ENCODE measurements at regions not wholly inside any gene's neighbourhood (a gene's known extent, or its start where the extent isn't known, plus 50 kb on each side); places are given as distances from the start of the nearest gene placed in this dataset.

- ATAC-seq (replicated peaks) (no peak), DNase-seq (no peak)
- Mint-ChIP-seq H3K27me3 (no peaks in the 10 kb centered on the region), H3K4me3 (no peak overlapping the region), H3K36me3 (peaks cover 0 to 4% of the 10 kb centered on the region in 2 donors), H3K27ac (no peak overlapping the region), H3K4me1 (peaks cover 6 to 8% of the 10 kb centered on the region in 2 donors), H3K9me3 (peaks cover 6 to 7% of the 10 kb centered on the region in 2 donors)
These were observed 199.7 kb upstream of the STARD13 start for GRCh38 chr13:33485247-33485646.

GRCh38 chr13:33487575-33488243 is 202.2 kb upstream of the STARD13 start:
- no peaks in the 10 kb centered on the region for H3K27me3 Mint-ChIP-seq
- peak; percentile 42 to 48 for ATAC-seq (replicated peaks)
- peaks cover 0 to 4% of the 10 kb centered on the region in 2 donors for H3K36me3 Mint-ChIP-seq
- peaks cover 6 to 7% of the 10 kb centered on the region in 2 donors for H3K9me3 Mint-ChIP-seq
- peaks cover 8% of the 10 kb centered on the region in 2 donors for H3K4me1 Mint-ChIP-seq
- H3K27ac Mint-ChIP-seq = no peak overlapping the region
- H3K4me3 Mint-ChIP-seq = no peak overlapping the region
- DNase-seq = no peak

GRCh38 chr13:33489563-33489962 is 204.0 kb upstream of the STARD13 start:
- H3K4me3 Mint-ChIP-seq = no peak overlapping the region
- H3K27ac Mint-ChIP-seq = no peak overlapping the region
- ATAC-seq (replicated peaks) = no peak
- H3K4me1 Mint-ChIP-seq = peaks cover 8% of the 10 kb centered on the region in 2 donors
- no peaks in the 10 kb centered on the region for H3K27me3 Mint-ChIP-seq
- no peak for DNase-seq
- peaks cover 3% of the 10 kb centered on the region in 2 donors for H3K9me3 Mint-ChIP-seq
- peaks cover 0 to 3% of the 10 kb centered on the region in 2 donors for H3K36me3 Mint-ChIP-seq

GRCh38 chr13:33490461-33491327 is 205.1 kb upstream of the STARD13 start:
- no peaks in the 10 kb centered on the region for H3K27me3 Mint-ChIP-seq
- no peak for ATAC-seq (replicated peaks)
- no peak overlapping the region for H3K27ac Mint-ChIP-seq
- no peaks in the 10 kb centered on the region for H3K9me3 Mint-ChIP-seq
- DNase-seq = no peak
- no peak overlapping the region for H3K4me3 Mint-ChIP-seq
- no peaks in the 10 kb centered on the region for H3K36me3 Mint-ChIP-seq
- peaks cover 8 to 11% of the 10 kb centered on the region in 2 donors for H3K4me1 Mint-ChIP-seq

GRCh38 chr13:33493672-33494365 is 208.3 kb upstream of the STARD13 start:
- no peaks in the 10 kb centered on the region for H3K36me3 Mint-ChIP-seq
- H3K27ac Mint-ChIP-seq = no peak overlapping the region
- peaks cover 0 to 5% of the 10 kb centered on the region in 2 donors for H3K4me1 Mint-ChIP-seq
- no peak for ATAC-seq (replicated peaks)
- no peaks in the 10 kb centered on the region for H3K9me3 Mint-ChIP-seq
- no peak for DNase-seq
- H3K4me3 Mint-ChIP-seq = no peak overlapping the region
- H3K27me3 Mint-ChIP-seq = no peaks in the 10 kb centered on the region

GRCh38 chr13:33494596-33495204 is 209.1 kb upstream of the STARD13 start:
- no peak overlapping the region for H3K27ac Mint-ChIP-seq
- DNase-seq = no peak
- H3K4me3 Mint-ChIP-seq = no peak overlapping the region
- no peaks in the 10 kb centered on the region for H3K36me3 Mint-ChIP-seq
- H3K4me1 Mint-ChIP-seq = peaks cover 0 to 5% of the 10 kb centered on the region in 2 donors
- H3K27me3 Mint-ChIP-seq = no peaks in the 10 kb centered on the region
- no peaks in the 10 kb centered on the region for H3K9me3 Mint-ChIP-seq
- ATAC-seq (replicated peaks) = no peak

GRCh38 chr13:33496336-33496735 is 210.8 kb upstream of the STARD13 start:
- DNase-seq = no peak
- Mint-ChIP-seq H3K27me3 (no peaks in the 10 kb centered on the region), H3K36me3 (no peaks in the 10 kb centered on the region), H3K4me1 (peaks cover 0 to 5% of the 10 kb centered on the region in 2 donors), H3K27ac (no peak overlapping the region), H3K9me3 (peaks cover 0 to 1% of the 10 kb centered on the region in 2 donors), H3K4me3 (no peak overlapping the region)
- no peak for ATAC-seq (replicated peaks)

GRCh38 chr13:33497146-33497845 is 211.7 kb upstream of the STARD13 start:
- ATAC-seq (replicated peaks) (no peak), DNase-seq (no peak)
- H3K36me3 Mint-ChIP-seq = peaks cover 0 to 5% of the 10 kb centered on the region in 2 donors
- H3K9me3 Mint-ChIP-seq = peaks cover 3 to 4% of the 10 kb centered on the region in 2 donors
- no peak overlapping the region for H3K4me3 Mint-ChIP-seq
- H3K27me3 Mint-ChIP-seq = no peaks in the 10 kb centered on the region
- H3K27ac Mint-ChIP-seq = no peak overlapping the region
- H3K4me1 Mint-ChIP-seq = peaks cover 6 to 7% of the 10 kb centered on the region in 2 donors

GRCh38 chr13:33508060-33508459 is 222.5 kb upstream of the STARD13 start:
- no peaks in the 10 kb centered on the region for H3K4me1 Mint-ChIP-seq
- H3K4me3 Mint-ChIP-seq = no peak overlapping the region
- ATAC-seq (replicated peaks) = no peak
- no peak for DNase-seq
- no peaks in the 10 kb centered on the region for H3K27me3 Mint-ChIP-seq
- H3K36me3 Mint-ChIP-seq = no peaks in the 10 kb centered on the region
- H3K9me3 Mint-ChIP-seq = no peaks in the 10 kb centered on the region
- H3K27ac Mint-ChIP-seq = no peak overlapping the region

- ATAC-seq (replicated peaks) (no peak), DNase-seq (no peak)
- H3K27me3 Mint-ChIP-seq = peaks cover 0 to 4% of the 10 kb centered on the region in 2 donors
- H3K27ac Mint-ChIP-seq = no peak overlapping the region
- no peaks in the 10 kb centered on the region for H3K9me3 Mint-ChIP-seq
- H3K4me1 Mint-ChIP-seq = no peaks in the 10 kb centered on the region
- no peaks in the 10 kb centered on the region for H3K36me3 Mint-ChIP-seq
- no peak overlapping the region for H3K4me3 Mint-ChIP-seq
These were observed 224.2 kb upstream of the STARD13 start for GRCh38 chr13:33509642-33510229.

GRCh38 chr13:33510350-33510970 is 224.9 kb upstream of the STARD13 start:
- no peak overlapping the region for H3K4me3 Mint-ChIP-seq
- H3K9me3 Mint-ChIP-seq = no peaks in the 10 kb centered on the region
- H3K4me1 Mint-ChIP-seq = no peaks in the 10 kb centered on the region
- no peak for ATAC-seq (replicated peaks)
- H3K36me3 Mint-ChIP-seq = no peaks in the 10 kb centered on the region
- H3K27ac Mint-ChIP-seq = no peak overlapping the region
- peaks cover 0 to 4% of the 10 kb centered on the region in 2 donors for H3K27me3 Mint-ChIP-seq
- no peak for DNase-seq

GRCh38 chr13:33512880-33513554 is 227.5 kb upstream of the STARD13 start:
- no peaks in the 10 kb centered on the region for H3K4me1 Mint-ChIP-seq
- ATAC-seq (replicated peaks) (no peak), DNase-seq (no peak)
- no peak overlapping the region for H3K27ac Mint-ChIP-seq
- peaks cover 0 to 4% of the 10 kb centered on the region in 2 donors for H3K27me3 Mint-ChIP-seq
- H3K9me3 Mint-ChIP-seq = no peaks in the 10 kb centered on the region
- H3K4me3 Mint-ChIP-seq = no peak overlapping the region
- no peaks in the 10 kb centered on the region for H3K36me3 Mint-ChIP-seq

GRCh38 chr13:33514362-33514761 is 228.8 kb upstream of the STARD13 start:
- no peaks in the 10 kb centered on the region for H3K9me3 Mint-ChIP-seq
- H3K36me3 Mint-ChIP-seq = no peaks in the 10 kb centered on the region
- H3K4me3 Mint-ChIP-seq = no peak overlapping the region
- ATAC-seq (replicated peaks) (no peak), DNase-seq (no peak)
- peaks cover 0 to 4% of the 10 kb centered on the region in 2 donors for H3K27me3 Mint-ChIP-seq
- H3K27ac Mint-ChIP-seq = no peak overlapping the region
- H3K4me1 Mint-ChIP-seq = peaks cover 0 to 4% of the 10 kb centered on the region in 2 donors

All from stimulated activated naive B cell treated with anti-CD40 and anti-IgM and Interleukin-4, amounts not matched to agents 10 μg/mL and 1 μg/mL and 100 μg/mL, for 72 hours (primary cell).